ENCODE measurements at regions not wholly inside any gene's neighbourhood (a gene's known extent, or its start where the extent isn't known, plus 50 kb on each side); places are given as distances from the start of the nearest gene placed in this dataset.
"Not testable (repeated sequence)": the region's sequence is repeated elsewhere in the genome, so short reads cannot be mapped to it uniquely, and the experiment has no call there.

GRCh38 chr4:31194823-31195222 is 474.7 kb downstream of the PCDH7 start:
- Histone ChIP-seq H3K4me1 (no peaks in the 10 kb centered on the region), H3K27me3 (no peaks in the 10 kb centered on the region), H3K27ac (no peak overlapping the region), H3K36me3 (no peaks in the 10 kb centered on the region), H3K4me3 (no peak overlapping the region), H3K9me3 (no peaks in the 10 kb centered on the region)
- intact Hi-C loops (cut with DNase I), result no loop called here
- no peak for ATAC-seq
- TF ChIP-seq CTCF (IDR thresholded peaks at IDR 0.05), result no peak
- no peak for DNase-seq

- no peaks in the 10 kb centered on the region for H3K36me3 ChIP-seq
- no peak overlapping the region for H3K27ac ChIP-seq
- no peak for DNase-seq
- TF ChIP-seq CTCF (IDR thresholded peaks at IDR 0.05), result no peak
- ATAC-seq, result no peak
- H3K9me3 ChIP-seq, result no peaks in the 10 kb centered on the region
- H3K4me3 ChIP-seq, result no peak overlapping the region
- intact Hi-C loops (cut with DNase I), result no loop called here
- no peaks in the 10 kb centered on the region for H3K4me1 ChIP-seq
- H3K27me3 ChIP-seq, result no peaks in the 10 kb centered on the region
These were observed 479.5 kb downstream of the PCDH7 start for GRCh38 chr4:31199644-31200043.

GRCh38 chr4:31202054-31202453 is 481.9 kb downstream of the PCDH7 start:
- H3K27me3 ChIP-seq; ATAC-seq; H3K4me3 ChIP-seq; H3K36me3 ChIP-seq; DNase-seq; H3K4me1 ChIP-seq; H3K9me3 ChIP-seq; H3K27ac ChIP-seq; intact Hi-C loops (cut with DNase I): not testable (repeated sequence)

- H3K27me3 ChIP-seq, result no peaks in the 10 kb centered on the region
- no peak overlapping the region for H3K27ac ChIP-seq
- no peaks in the 10 kb centered on the region for H3K4me1 ChIP-seq
- no peaks in the 10 kb centered on the region for H3K9me3 ChIP-seq
- DNase-seq (no peak), ATAC-seq (no peak)
- intact Hi-C loops (cut with DNase I), result no loop called here
- no peak overlapping the region for H3K4me3 ChIP-seq
- no peak for TF ChIP-seq CTCF (IDR thresholded peaks at IDR 0.05)
- H3K36me3 ChIP-seq, result no peaks in the 10 kb centered on the region
These were observed 484.7 kb downstream of the PCDH7 start for GRCh38 chr4:31204874-31205273.

- no peak overlapping the region for H3K4me3 ChIP-seq
- H3K4me1 ChIP-seq, result no peaks in the 10 kb centered on the region
- no peak overlapping the region for H3K27ac ChIP-seq
- no peaks in the 10 kb centered on the region for H3K36me3 ChIP-seq
- intact Hi-C loops (cut with DNase I), result no loop called here
- H3K9me3 ChIP-seq, result no peaks in the 10 kb centered on the region
- DNase-seq, result no peak
- no peak for TF ChIP-seq CTCF (IDR thresholded peaks at IDR 0.05)
- no peak for ATAC-seq
- H3K27me3 ChIP-seq, result no peaks in the 10 kb centered on the region
These were observed 500.8 kb downstream of the PCDH7 start for GRCh38 chr4:31220921-31221320.

GRCh38 chr4:31228068-31228467 is 507.9 kb downstream of the PCDH7 start:
- no peak for ATAC-seq
- no peaks in the 10 kb centered on the region for H3K9me3 ChIP-seq
- H3K4me3 ChIP-seq, result no peak overlapping the region
- H3K4me1 ChIP-seq, result no peaks in the 10 kb centered on the region
- no peak for DNase-seq
- intact Hi-C loops (cut with DNase I), result no loop called here
- H3K27me3 ChIP-seq, result no peaks in the 10 kb centered on the region
- H3K36me3 ChIP-seq, result no peaks in the 10 kb centered on the region
- no peak overlapping the region for H3K27ac ChIP-seq
- no peak for TF ChIP-seq CTCF (IDR thresholded peaks at IDR 0.05)
